Stimulated activated CD4-positive, alpha-beta T cell treated with anti-CD3 and anti-CD28 coated beads, Interleukin-4, amount 100 ng/mL, for 1 hour (primary cell): ENCODE measurements at regions not wholly inside any gene's neighbourhood (a gene's known extent, or its start where the extent isn't known, plus 50 kb on each side); places are given as distances from the start of the nearest gene placed in this dataset.
"Not testable (repeated sequence)": the region's sequence is repeated elsewhere in the genome, so short reads cannot be mapped to it uniquely, and the experiment has no call there.

ENCODE experiments used
- DNase-seq: peaks from one replicate; pipeline ENCODE4 v3.0.0-alpha.2; 2020

- no peak for DNase-seq
These were observed 108.5 kb downstream of the KCNK1 start for GRCh38 chr1:233722212-233722979.

DNA sequence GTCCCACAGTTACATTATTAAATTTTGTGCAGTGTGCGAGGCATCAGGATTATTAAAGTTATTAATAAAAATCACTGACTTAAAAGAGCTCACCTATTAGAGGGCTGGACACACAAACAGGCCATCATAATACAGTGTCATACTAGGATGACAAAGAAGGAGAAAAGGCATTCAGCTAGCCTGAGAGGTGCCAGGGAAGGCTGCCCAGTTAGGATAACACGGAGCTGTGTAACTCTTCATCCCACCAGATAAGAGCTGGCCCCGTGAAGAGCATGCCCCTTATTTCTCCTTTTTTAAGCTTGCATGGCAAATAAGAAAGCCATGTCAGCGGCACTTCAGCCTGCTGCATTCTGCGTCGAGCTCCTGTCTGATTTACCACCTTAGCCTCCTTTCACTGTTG, 109.5 kb downstream of the KCNK1 start:
- DNase-seq = no peak

- DNase-seq = not testable (repeated sequence)
These were observed 110.3 kb downstream of the KCNK1 start for GRCh38 chr1:233724131-233724631.

- DNase-seq = no peak
These were observed 111.5 kb downstream of the KCNK1 start for GRCh38 chr1:233725423-233725822.

- no peak for DNase-seq
These were observed 114.8 kb downstream of the KCNK1 start for GRCh38 chr1:233728721-233729120.

DNA sequence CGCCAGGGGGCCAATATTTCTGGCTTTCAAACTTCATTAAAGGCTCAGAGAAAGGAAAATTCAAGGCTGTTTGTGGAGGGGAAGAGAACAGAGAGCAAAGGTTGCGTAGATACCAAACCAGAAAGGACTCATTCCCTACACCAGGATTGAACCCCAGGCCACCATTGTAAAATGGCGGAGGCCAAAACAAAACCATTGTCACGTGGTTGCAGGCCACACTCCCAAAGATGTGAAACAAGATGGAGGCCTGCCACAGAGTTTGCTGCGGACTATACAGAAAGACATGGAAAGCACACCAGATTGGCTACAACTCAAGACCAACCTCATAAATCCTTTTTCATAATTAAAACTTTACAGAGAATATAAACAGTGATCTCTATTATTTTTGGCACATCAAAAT, 116.5 kb downstream of the KCNK1 start:
- no peak for DNase-seq

DNA sequence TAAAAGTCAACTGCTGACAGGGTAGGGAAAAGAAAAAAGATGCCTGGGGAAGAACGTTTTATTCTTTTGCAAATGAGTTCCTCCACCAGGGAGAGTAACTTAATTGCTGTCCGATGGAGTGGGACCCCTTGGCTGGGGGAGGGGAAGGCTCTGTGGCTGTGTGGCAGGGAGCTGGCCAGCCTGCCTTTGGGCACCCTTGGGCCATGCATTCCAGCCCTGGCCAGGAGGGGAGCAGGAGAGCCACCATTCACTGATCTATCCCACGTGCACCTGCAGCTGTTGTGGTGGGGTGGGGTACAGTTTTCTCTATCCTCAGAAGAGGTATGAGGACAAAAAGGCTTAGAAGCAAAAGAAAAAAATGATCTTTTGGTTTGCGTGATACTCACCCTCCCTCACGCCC, 116.9 kb downstream of the KCNK1 start:
- no peak for DNase-seq

DNA sequence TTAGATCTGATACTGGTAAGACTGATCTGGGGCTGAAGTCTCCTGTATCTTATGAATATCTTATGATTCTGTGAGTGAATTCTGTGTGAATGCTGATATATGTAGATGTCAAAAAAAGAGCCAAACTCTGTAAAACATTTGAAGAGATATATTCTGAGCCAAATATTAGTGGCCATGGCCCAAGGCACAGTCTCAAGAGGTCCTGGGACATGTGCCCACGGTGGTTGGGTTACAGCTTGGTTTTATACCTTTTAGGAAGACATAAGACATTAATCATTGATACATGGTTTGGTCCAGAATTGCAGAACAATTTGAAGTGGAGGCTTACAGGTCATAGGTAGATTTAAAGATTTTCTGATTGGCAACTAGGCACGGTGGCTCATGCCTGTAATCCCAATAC, 118.3 kb downstream of the KCNK1 start:
- no peak for DNase-seq

DNA sequence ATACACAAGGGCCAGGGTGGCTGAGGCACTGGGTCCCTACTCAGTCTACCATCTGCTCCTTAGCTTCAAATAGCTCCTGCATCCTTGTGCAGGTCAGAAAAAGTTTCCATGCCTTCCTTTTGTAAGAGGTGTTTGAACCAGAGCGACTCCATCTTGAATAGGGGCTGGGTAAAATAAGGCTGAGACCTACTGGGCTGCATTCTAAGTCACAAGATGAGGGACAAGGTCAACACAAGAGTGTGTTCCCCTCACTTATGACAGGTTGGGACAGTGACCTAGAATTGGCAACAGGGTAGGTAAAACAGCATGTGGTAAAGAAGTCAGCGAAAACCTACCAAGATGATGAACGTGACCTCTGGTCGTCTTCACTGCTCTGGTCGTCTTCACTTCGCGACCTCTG, 120.5 kb downstream of the KCNK1 start:
- DNase-seq = no peak

GRCh38 chr1:233735331-233735730, 121.4 kb downstream of the KCNK1 start:
- DNase-seq = no peak

GRCh38 chr1:233735847-233736246, 121.9 kb downstream of the KCNK1 start:
- no peak for DNase-seq

GRCh38 chr1:233737341-233737740, 123.4 kb downstream of the KCNK1 start:
- no peak for DNase-seq

GRCh38 chr1:233738396-233738795, 124.5 kb downstream of the KCNK1 start:
- no peak for DNase-seq

DNA sequence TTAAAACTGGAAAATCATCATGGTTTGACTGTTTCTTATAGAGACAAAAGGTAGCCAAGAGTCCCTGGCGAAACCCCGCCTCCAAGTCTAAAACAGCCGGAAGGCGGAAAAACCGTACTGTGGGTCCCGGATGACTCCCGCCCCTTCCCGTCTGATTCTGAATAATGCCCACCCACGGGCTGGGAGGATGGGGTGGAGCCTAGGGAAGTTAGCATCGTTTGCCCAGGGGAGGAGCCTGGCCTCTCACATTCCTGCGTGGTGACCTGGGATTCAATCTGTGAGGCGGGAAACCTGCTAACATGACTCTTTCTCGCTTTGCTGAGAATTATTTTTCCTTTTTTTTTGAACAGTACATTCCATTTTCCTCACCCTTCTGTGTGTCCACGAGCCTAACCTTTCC, 124.9 kb downstream of the KCNK1 start:
- DNase-seq = no peak

- DNase-seq = no peak
These were observed 131.0 kb downstream of the KCNK1 start for GRCh38 chr1:233744779-233745513.

GRCh38 chr1:233750139-233750538, 136.2 kb downstream of the KCNK1 start:
- DNase-seq = no peak

DNA sequence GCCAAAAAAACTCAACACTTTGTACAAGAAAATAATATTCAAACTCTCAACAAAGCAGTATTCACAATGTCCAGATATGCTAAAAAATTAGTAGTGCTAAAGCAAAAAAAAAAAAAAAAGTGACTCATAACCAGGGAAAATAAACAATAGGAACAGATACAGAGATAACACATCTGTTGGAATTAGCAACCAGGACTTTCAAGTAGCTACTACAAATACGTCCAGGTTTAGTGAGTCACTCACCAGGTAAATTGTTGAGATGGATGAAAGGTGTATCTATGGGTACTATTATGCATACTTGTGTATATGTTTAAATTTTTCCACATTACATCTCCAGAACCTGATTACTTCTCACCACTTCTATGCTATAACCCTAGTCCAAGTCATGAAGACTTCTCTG, 144.8 kb upstream of the SLC35F3 start:
- no peak for DNase-seq

GRCh38 chr1:233764304-233764703, 140.2 kb upstream of the SLC35F3 start:
- not testable (repeated sequence) for DNase-seq

GRCh38 chr1:233777566-233777965, 126.9 kb upstream of the SLC35F3 start:
- DNase-seq = no peak

DNA sequence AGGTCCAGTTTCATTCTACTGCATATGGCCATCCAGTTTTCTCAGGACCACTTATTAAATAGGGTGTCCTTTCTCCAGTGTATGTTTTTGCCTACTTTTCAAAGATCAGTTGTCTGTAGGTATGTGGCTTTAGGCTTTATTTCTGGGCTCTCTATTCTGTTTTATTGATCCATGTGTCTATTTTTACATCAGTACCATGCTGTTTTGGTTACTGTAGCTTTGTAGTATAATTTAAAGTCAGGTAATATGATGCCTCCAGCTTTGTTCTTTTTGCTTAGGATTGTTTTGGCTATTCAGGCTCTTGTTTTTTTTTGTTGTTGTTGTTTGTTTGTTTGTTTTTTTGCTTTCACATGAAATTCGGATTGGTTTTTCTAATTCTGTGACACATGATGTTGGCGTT, 124.4 kb upstream of the SLC35F3 start:
- DNase-seq = no peak

GRCh38 chr1:233782937-233783586, 121.4 kb upstream of the SLC35F3 start:
- no peak for DNase-seq

GRCh38 chr1:233787599-233787998, 116.9 kb upstream of the SLC35F3 start:
- no peak for DNase-seq

DNA sequence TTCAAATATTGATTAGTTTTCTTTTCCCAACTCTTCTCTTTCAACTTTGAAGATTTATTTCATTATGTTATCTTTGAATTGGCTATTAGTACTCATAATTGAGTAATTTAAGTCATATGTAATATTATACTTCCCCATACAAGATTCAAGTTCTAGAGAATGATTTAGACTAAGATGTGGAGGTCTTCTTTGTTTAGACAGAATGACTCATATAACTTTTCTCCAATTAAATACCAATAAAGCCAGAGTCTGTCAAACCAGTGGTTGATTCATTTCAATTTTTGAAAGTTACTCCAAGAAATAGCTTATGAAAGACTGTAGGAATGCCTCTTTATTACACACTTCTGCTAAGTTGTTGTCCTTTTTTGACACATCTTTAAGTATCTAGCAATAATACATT, 115.8 kb upstream of the SLC35F3 start:
- DNase-seq = no peak

GRCh38 chr1:233790121-233790520, 114.4 kb upstream of the SLC35F3 start:
- no peak for DNase-seq
